GM19328 (cell line): ENCODE measurements at regions not wholly inside any gene's neighbourhood (a gene's known extent, or its start where the extent isn't known, plus 50 kb on each side); places are given as distances from the start of the nearest gene placed in this dataset.
"Not testable (repeated sequence)": the region's sequence is repeated elsewhere in the genome, so short reads cannot be mapped to it uniquely, and the experiment has no call there.

Source experiments
- ATAC-seq: cut with Tn5 transposase; IDR thresholded peaks from one replicate; pipeline ENCODE4 v1.9.1; 2021; ENCODE audit warnings: mild to moderate bottlenecking, moderate library complexity; ENCODE audit not compliant: unreplicated experiment

- ATAC-seq, result no peak
These were observed 561.4 kb upstream of the ID2 start for GRCh38 chr2:8120506-8120860.

GRCh38 chr2:8121022-8121825 lies 560.6 kb upstream of the ID2 start:
- ATAC-seq, result no peak

GRCh38 chr2:8121826-8122513 lies 559.9 kb upstream of the ID2 start:
- ATAC-seq, result no peak

GRCh38 chr2:8122520-8122919 lies 559.3 kb upstream of the ID2 start:
- ATAC-seq, result no peak

DNA sequence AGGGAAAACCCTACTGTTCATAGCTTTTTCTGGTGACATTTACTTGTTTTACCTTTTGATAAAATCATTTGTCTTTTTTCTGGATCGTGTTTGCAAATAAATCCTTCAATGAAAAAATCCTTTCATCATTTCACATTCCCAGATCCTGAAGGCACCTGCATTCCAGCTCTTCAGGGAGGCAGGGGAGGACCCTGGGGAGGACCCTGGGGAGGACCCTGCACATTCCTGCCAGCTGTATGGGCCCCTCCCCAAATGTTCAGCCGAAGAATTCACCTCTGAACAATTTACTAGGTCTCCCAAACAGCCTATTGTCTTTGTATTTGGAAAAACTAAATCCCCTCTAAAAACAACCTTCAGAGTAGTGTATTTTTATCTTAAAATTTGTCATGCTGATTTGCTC lies 558.4 kb upstream of the ID2 start:
- ATAC-seq, result no peak

DNA sequence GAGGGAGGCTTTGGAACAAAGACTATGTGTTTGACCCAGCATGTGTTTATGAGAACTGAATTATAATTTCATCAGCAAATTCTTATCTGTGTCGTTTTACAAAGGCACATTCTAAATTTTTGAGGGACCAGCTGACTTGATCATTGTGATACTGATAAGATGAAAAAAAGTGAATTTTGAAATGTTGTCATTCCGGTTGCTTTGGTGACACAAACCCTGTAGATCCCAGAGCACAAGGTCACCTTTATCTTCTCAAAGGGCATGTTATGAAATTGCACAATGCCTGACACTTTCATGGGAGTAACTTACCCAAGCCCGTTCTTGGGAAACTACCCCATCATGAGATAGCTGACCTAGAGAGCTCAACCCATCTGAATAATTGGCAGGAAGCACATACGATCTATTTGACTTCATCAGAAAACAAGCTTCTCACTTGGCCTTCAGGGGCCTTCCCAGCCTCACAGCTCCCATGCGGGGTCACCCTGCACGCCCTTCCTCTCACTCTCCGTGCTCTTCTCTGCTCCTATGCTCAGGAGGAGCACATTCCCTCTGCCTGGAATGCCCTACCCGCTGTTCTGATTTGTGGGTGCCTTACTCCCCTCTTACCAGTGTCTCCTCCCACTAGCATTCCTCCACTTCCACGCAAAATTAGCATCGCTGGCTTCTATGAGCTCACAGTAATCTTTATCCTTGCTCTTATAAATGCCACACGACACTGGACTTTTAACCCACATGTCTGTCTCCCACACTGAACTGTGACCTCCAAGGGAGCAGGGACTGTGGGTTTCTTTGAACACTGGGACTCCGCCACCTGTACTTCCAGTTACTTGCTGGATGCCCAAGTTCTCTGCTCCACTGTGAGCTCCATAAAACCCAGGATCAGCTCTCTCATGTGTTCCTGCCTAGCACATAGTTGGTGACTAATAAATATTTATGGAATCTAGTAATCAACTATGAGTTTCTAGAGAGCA lies 555.8 kb upstream of the ID2 start:
- no peak for ATAC-seq

GRCh38 chr2:8126783-8127182 lies 555.1 kb upstream of the ID2 start:
- no peak for ATAC-seq

DNA sequence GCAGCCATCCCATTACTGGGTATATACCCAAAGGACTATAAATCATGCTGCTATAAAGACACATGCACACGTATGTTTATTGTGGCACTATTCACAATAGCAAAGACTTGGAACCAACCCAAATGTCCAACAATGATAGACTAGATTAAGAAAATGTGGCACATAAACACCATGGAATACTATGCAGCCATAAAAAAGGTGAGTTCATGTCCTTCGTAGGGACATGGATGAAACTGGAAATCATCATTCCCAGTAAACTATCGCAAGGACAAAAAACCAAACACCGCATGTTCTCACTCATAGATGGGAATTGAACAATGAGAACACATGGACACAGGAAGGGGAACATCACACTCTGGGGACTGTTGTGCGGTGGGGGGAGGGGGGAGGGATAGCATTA lies 550.4 kb upstream of the ID2 start:
- ATAC-seq, result not testable (repeated sequence)

DNA sequence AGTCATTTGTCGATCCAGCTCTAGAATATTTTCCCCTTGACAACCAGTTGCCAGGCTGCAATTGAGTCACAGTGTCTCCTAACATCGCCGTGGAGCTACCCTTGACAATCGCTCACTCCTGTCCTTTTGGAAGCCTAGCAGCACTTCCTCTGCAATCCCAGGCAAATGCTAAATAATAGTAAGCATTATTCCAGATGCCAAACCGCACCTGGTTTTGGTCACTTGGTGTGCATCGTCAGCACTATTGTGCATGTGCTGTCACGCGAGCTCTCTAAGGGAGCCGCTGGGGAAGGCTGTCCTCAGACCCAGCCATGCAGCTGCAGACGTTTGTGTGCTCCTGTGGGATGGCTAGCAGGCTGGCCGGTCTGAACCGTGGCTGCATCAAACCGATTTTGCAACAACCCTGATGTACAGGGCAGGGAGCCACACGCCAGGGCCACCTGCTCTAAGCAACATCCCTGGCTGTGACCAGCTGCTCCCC lies 549.5 kb upstream of the ID2 start:
- ATAC-seq, result no peak

DNA sequence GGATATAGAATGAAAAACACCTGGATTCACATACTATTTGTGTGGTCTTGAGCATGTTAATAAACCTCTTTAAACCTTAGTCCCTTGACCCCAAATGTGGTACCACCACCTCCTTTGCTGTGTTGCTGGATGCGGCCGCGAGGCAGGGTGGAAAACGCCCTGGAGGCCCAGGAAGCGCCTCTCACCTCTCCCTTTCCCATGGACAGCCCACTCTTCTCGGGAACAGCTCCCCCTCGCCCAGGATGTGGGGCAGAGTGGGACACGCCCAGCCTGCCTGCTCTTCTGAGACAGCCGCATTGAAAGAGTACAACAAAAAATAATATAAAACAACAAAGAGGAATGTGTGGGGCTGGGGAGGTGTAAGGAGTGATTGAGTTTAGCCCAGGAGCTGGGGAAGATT lies 549.0 kb upstream of the ID2 start:
- ATAC-seq, result no peak

DNA sequence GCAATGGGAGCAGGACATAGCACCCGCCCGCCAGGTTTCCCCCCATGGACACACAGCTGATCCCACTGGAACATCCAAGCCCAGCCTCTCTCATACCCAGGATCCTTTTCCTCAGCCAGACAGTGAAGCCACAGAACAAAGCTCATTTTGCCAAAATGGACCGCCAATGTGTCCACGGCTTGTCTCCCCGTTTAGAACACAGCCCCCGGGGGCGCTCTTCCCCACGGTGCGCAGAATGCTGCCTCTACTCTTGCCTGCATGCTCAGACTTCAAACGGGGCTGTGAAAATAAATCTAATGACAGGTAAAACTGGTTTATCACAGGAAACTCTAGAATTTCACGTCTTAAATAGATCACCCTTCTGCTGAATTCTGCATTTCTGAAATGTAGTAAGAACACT lies 548.5 kb upstream of the ID2 start:
- ATAC-seq, result no peak

GRCh38 chr2:8133913-8134472 lies 547.9 kb upstream of the ID2 start:
- no peak for ATAC-seq

DNA sequence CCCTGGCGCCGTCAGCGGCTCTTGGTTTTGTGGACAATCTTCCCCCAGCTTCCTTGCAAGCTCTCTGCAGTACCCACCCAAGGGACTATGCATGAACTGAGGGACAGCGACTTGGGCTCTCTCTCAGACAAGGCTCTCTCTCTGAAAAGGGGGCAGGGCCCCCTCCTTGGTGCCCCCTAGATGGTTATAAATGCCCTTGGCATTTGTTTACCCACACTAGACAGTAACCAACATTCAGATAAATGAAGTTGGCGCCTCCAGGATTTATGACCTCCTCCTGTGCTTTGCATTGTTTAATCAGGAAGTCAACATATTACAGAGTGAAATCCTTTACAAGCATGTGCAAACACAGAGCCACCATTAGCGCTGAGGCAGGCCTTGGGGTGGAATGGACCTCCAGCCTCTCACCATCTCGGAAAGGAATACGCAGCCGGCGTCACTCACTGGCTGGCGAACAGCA lies 547.4 kb upstream of the ID2 start:
- no peak for ATAC-seq

- no peak for ATAC-seq
These were observed 546.7 kb upstream of the ID2 start for GRCh38 chr2:8134985-8135682.

GRCh38 chr2:8137801-8138200 lies 544.1 kb upstream of the ID2 start:
- no peak for ATAC-seq

- no peak for ATAC-seq
These were observed 543.3 kb upstream of the ID2 start for GRCh38 chr2:8138525-8138922.

- ATAC-seq, result no peak
These were observed 542.8 kb upstream of the ID2 start for GRCh38 chr2:8138923-8139667.

DNA sequence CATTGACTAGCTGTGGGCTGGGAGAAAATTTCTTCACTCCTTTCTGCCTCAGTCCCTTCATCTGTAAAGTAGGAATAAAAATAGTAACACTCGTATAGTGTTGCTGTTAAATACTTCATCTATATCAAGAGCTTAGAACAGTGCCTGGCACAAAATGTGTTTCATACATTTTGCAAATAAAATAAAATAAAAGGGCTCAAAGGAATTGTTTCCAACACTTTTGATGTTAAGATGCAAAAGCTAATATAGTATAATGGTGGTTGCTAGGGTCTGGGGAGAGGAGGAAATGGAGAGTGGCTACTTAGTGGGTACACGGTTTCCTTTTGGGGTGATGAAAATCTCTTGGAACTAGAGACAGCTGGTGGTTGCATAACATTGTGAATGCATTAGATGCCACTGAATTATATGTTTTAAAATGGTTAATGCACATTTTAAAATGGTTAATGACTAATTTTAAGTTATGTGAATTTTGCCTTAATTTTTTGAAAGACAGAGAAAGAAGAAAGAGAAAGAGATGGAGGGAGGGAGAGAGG lies 542.1 kb upstream of the ID2 start:
- no peak for ATAC-seq

DNA sequence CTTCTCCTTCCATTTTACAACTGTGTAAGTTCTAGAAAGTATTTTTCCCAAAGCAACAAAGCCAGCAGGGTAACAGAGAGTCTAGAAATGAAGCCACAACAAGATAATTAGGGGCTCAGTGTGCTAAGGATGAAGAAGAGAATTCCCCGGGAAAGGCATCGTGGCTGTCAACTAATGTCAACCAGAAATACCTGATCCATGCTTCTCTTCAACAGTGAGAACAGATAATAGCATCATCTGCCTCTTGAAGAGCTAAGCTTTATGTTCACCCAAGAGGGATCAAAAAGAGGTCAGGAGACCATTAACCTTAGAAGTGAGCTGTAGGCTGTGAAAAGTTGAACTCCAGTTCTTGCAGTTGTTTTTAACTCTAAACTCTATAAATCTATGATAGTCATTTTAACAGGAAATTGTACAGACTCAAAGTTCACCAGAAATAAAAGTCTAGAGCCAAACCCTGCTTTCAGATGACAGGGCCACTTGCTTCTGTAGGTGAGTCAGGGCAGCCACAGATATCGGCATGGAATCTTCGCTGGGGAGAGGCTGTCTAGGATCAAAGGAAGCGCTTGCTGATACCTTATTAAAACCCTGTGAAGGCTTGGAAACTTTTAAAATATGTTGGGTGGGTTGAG lies 540.7 kb upstream of the ID2 start:
- no peak for ATAC-seq
